ENCODE measurements at regions not wholly inside any gene's neighbourhood (a gene's known extent, or its start where the extent isn't known, plus 50 kb on each side); places are given as distances from the start of the nearest gene placed in this dataset.

- H3K4me1 ChIP-seq: no peaks in the 10 kb centered on the region
- ATAC-seq: no peak
- no peak overlapping the region for H3K4me3 ChIP-seq
- WGBS, 3 donors: 56 to 66% (median 62%) methylated on average over 5 of the region's 5 CpGs
- TF ChIP-seq CTCF (IDR thresholded peaks at IDR 0.05): no peak
- DNase-seq: no peak
- H3K27me3 ChIP-seq (ENCODE audit: insufficient read depth in 3 of 3, low read length in 2 of 3): no peaks in the 10 kb centered on the region
- intact Hi-C loops (cut with DNase I): no loop called here
- H3K36me3 ChIP-seq (ENCODE audit: insufficient read depth in 1 of 2, low read depth in 1 of 2): no peaks in the 10 kb centered on the region
- H3K9me3 ChIP-seq: peaks cover 2% of the 10 kb centered on the region
- H3K27ac ChIP-seq: no peak overlapping the region
Measured at GRCh38 chr5:159695741-159696294, 220.5 kb upstream of the ADRA1B start.

GRCh38 chr5:159697530-159697929 is 218.8 kb upstream of the ADRA1B start:
- Histone ChIP-seq H3K4me3 (no peak overlapping the region), H3K4me1 (no peaks in the 10 kb centered on the region), H3K27ac (no peak overlapping the region), H3K9me3 (peaks cover 2% of the 10 kb centered on the region), H3K36me3 (ENCODE audit: insufficient read depth in 1 of 2, low read depth in 1 of 2) (no peaks in the 10 kb centered on the region), H3K27me3 (ENCODE audit: insufficient read depth in 3 of 3, low read length in 2 of 3) (no peaks in the 10 kb centered on the region)
- intact Hi-C loops (cut with DNase I): no loop called here
- TF ChIP-seq CTCF (IDR thresholded peaks at IDR 0.05): no peak
- DNase-seq (no peak), ATAC-seq (no peak)

DNA sequence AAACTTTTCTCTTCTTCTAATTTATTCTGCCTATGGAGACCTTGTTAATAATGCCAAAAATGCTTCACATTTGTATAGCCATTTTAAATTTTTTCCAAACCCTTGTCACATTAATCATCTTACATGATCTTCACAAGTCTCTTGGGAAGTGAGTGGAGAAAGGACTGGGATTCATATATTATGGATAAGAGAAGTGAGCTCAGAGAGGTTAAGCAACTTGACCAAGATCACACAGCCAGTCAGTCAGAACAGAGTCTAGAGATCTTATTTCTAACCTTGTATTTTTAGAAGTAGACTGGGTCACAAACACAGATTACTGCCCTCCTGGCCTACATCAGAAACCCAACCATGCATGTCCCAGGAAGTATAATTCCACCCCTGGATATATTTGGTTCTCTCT is 218.0 kb upstream of the ADRA1B start:
- H3K27ac ChIP-seq: no peak overlapping the region
- H3K9me3 ChIP-seq: no peaks in the 10 kb centered on the region
- no peak for ATAC-seq
- H3K4me3 ChIP-seq: no peak overlapping the region
- H3K27me3 ChIP-seq (ENCODE audit: insufficient read depth in 3 of 3, low read length in 2 of 3): no peaks in the 10 kb centered on the region
- intact Hi-C loops (cut with DNase I): no loop called here
- DNase-seq: no peak
- no peaks in the 10 kb centered on the region for H3K4me1 ChIP-seq
- H3K36me3 ChIP-seq (ENCODE audit: insufficient read depth in 1 of 2, low read depth in 1 of 2): no peaks in the 10 kb centered on the region
- no peak for TF ChIP-seq CTCF (IDR thresholded peaks at IDR 0.05)

GRCh38 chr5:159700016-159700415 is 216.3 kb upstream of the ADRA1B start:
- DNase-seq: no peak
- no peaks in the 10 kb centered on the region for H3K9me3 ChIP-seq
- intact Hi-C loops (cut with DNase I): no loop called here
- H3K36me3 ChIP-seq (ENCODE audit: insufficient read depth in 1 of 2, low read depth in 1 of 2): no peaks in the 10 kb centered on the region
- no peaks in the 10 kb centered on the region for H3K27me3 ChIP-seq (ENCODE audit: insufficient read depth in 3 of 3, low read length in 2 of 3)
- no peaks in the 10 kb centered on the region for H3K4me1 ChIP-seq
- TF ChIP-seq CTCF (IDR thresholded peaks at IDR 0.05): no peak
- no peak overlapping the region for H3K27ac ChIP-seq
- no peak overlapping the region for H3K4me3 ChIP-seq
- no peak for ATAC-seq

DNA sequence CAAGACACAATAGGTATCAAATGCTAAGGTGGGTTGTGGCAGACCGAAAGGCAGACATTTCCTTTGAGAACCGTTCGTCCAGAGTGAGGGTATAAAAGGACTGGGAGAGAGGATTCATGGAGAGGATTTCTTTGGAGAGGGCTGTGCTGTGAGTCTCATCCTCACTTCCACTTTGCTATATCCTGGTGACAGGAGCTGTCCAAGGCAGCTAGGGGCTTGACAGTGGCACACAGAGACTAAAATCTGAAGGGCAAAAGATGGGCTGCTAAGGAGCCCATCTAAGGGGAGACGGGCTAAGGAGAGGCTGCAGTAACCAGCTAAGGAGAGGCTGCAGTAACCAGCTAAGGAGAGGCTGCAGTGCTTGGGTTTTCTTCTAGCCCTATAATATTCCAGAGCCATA is 214.0 kb upstream of the ADRA1B start:
- Histone ChIP-seq H3K4me1 (no peaks in the 10 kb centered on the region), H3K9me3 (no peaks in the 10 kb centered on the region), H3K36me3 (ENCODE audit: insufficient read depth in 1 of 2, low read depth in 1 of 2) (no peaks in the 10 kb centered on the region), H3K27me3 (ENCODE audit: insufficient read depth in 3 of 3, low read length in 2 of 3) (no peaks in the 10 kb centered on the region), H3K27ac (no peak overlapping the region), H3K4me3 (no peak overlapping the region)
- no peak for ATAC-seq
- TF ChIP-seq CTCF (IDR thresholded peaks at IDR 0.05): no peak
- 80 to 82% (median 81%) methylated on average over 4 of the region's 4 CpGs for WGBS, 3 donors
- intact Hi-C loops (cut with DNase I): no loop called here
- no peak for DNase-seq
